Gastroesophageal sphincter (tissue), 3 donors: ENCODE measurements at regions not wholly inside any gene's neighbourhood (a gene's known extent, or its start where the extent isn't known, plus 50 kb on each side); places are given as distances from the start of the nearest gene placed in this dataset.

Experiments
- CTCF ChIP-seq, 4 experiments: fragments of 200-600 bp in 2 of 4; fragments of 450-650 bp in 2 of 4; sonication (generic) in 1 of 4; IDR thresholded peaks; one replicate each; pipeline ENCODE4 v1.5.1; 2017 to 2019; ENCODE audit warnings: antibody characterized with exemption in 4 of 4, mild to moderate bottlenecking in 2 of 4, moderate library complexity in 2 of 4
- POLR2A ChIP-seq, 2 donors: fragments of 450-650 bp; IDR thresholded peaks; one replicate each; pipeline ENCODE4 v1.6.1; 2017; ENCODE audit warnings: antibody characterized with exemption in 2 of 2, mild to moderate bottlenecking in 2 of 2, moderate library complexity in 1 of 2
- POLR2AphosphoS5 ChIP-seq: sonication (generic); formaldehyde crosslinking; IDR thresholded peaks from one replicate; pipeline ENCODE4 v1.6.1; 2017; ENCODE audit warnings: antibody characterized with exemption

- no peak for TF ChIP-seq CTCF (IDR thresholded peaks at IDR 0.05)
- TF ChIP-seq POLR2AphosphoS5, result no peak
- no peak for TF ChIP-seq POLR2A (IDR thresholded peaks at IDR 0.05)
Measured at GRCh38 chr7:11914645-11915044, 82.6 kb upstream of the THSD7A start.
